ENCODE measurements at regions not wholly inside any gene's neighbourhood (a gene's known extent, or its start where the extent isn't known, plus 50 kb on each side); places are given as distances from the start of the nearest gene placed in this dataset.

DNA sequence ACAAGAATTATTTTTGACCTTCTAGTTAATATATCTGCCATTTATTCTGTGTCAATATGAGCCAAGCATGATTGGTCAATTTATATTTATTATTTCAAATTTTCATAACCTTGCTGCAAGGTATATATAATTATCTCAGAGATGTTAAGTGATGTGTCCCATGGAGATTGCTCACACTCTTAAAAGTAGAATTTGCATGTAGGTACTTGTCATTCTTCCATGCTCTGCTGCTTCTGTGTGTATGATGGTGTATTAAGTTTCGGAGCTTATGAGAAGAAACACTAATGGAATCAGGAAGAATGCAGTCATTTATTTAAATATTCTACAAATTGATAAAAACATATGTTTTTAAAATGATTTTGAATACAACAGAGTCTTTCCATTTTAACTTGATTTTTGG is 586.8 kb upstream of the MIR17HG start:
- H3K36me3 Mint-ChIP-seq: peaks cover 0 to 4% (median 0%) of the 10 kb centered on the region in 3 donors
- no peak overlapping the region for H3K4me3 Mint-ChIP-seq
- DNase-seq: no peak
- peaks cover 0 to 5% (median 0%) of the 10 kb centered on the region in 3 donors for H3K27me3 Mint-ChIP-seq (ENCODE audit: low read depth in 3 of 3)
- H3K4me1 Mint-ChIP-seq: no peaks in the 10 kb centered on the region
- peaks cover 4 to 42% (median 20%) of the 10 kb centered on the region in 6 donors for H3K9me3 Mint-ChIP-seq
- H3K27ac Mint-ChIP-seq: no peak overlapping the region

DNA sequence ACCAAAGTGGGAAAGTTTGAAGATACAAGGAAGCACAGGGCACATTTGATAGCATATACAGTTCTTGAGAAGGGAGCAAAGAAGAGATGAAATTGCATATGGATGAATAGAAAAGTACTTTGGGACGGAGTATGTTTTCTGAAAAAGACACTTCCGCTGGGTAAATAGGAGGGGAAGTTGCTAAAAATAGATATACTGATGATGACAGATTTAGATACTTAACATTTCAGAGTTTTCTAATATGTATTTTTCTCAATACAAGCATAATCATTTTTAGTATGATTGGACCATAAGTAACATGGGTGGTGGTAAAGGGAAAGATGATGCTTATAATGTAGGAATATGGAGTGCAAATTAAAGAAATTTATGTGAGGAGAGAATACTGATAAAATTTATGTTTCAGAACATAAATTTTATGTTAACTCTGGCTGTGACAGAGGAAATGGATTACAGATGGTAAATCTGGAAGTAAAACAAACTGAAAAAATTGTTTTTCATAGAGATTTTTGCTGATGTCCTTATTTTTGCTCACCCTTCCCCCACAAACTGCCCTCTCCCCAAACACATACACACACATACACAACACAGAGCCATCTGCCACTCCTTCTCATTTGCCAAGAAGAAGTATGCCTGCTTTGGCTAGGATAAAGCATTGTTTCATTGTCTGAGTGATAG is 583.9 kb upstream of the MIR17HG start:
- DNase-seq: no peak
- H3K9me3 Mint-ChIP-seq: peaks cover 6 to 28% (median 17%) of the 10 kb centered on the region in 6 donors
- no peaks in the 10 kb centered on the region for H3K4me1 Mint-ChIP-seq
- H3K27me3 Mint-ChIP-seq (ENCODE audit: low read depth in 3 of 3): peaks cover 0 to 5% (median 0%) of the 10 kb centered on the region in 3 donors
- H3K4me3 Mint-ChIP-seq: no peak overlapping the region
- H3K27ac Mint-ChIP-seq: no peak overlapping the region
- peaks cover 0 to 4% (median 0%) of the 10 kb centered on the region in 3 donors for H3K36me3 Mint-ChIP-seq

DNA sequence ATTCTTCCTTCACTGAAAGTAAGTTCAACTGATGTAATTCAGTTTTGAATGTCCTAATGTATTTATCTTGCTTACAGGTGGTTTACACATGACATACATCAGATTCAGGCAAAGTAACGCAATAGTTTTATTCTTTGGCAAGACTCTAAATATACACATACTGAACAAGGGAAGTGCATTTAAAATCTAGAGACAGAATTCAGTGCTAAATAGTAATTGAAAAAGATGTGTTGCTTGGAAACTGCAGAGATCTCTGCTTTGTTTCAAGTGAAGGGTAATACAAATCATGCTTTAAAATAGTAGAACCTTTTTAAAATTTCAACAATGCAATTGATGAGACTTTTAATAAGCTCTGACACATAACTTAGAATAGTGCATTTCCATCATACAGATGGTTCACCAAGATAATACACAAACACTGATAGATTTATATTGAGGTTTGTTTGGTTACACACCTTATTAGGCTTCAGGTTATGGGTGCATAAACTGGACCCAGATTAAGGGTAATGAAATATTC is 581.0 kb upstream of the MIR17HG start:
- H3K27ac Mint-ChIP-seq: no peak overlapping the region
- H3K4me3 Mint-ChIP-seq: no peak overlapping the region
- peaks cover 8 to 30% (median 13%) of the 10 kb centered on the region in 6 donors for H3K9me3 Mint-ChIP-seq
- H3K27me3 Mint-ChIP-seq (ENCODE audit: low read depth in 3 of 3): peaks cover 0 to 5% (median 0%) of the 10 kb centered on the region in 3 donors
- peaks cover 0 to 4% (median 0%) of the 10 kb centered on the region in 3 donors for H3K36me3 Mint-ChIP-seq
- no peaks in the 10 kb centered on the region for H3K4me1 Mint-ChIP-seq
- no peak for DNase-seq

DNA sequence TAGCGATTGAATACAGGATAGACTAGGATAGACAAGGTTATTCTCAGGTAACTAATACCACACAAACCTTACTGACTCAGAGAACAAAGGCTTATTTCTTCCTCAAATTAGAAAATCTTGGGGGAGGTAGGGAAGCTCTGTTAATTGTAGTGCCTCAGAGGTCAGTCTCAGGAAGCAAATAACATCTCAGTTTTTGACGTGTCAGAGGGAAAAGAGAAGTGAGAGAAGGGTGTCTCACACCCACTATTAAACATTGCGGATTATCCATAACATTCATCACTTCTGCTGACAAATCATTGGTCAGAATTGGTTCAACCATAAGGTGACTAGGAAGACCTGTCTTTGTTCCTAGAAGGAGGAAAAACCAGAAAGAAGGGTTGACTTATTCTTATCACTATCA is 579.4 kb upstream of the MIR17HG start:
- H3K36me3 Mint-ChIP-seq: no peaks in the 10 kb centered on the region
- H3K27ac Mint-ChIP-seq: no peak overlapping the region
- no peaks in the 10 kb centered on the region for H3K27me3 Mint-ChIP-seq (ENCODE audit: low read depth in 3 of 3)
- H3K4me1 Mint-ChIP-seq: no peaks in the 10 kb centered on the region
- no peak for DNase-seq
- H3K9me3 Mint-ChIP-seq: peaks cover 4 to 32% (median 9%) of the 10 kb centered on the region in 6 donors
- no peak overlapping the region for H3K4me3 Mint-ChIP-seq

DNA sequence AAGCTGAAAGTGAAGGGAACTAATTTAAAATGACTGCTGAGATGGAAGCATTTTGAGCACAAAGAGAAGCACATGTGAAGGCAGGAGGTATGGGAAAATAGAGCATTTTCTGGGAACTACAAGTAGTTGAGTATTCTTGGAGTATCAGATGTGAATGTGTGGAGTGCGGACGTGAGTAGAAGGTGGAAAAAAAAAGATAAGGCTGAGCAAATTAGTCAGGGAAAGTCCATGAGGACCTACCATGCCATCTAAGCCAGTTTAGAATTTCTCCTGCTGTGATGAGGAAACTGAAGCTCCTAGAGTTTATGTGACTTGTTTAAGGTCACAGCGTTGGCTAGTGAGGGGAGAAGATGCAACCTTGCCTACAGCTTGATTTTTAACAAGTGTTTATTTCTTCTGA is 578.1 kb upstream of the MIR17HG start:
- H3K36me3 Mint-ChIP-seq: no peaks in the 10 kb centered on the region
- H3K27ac Mint-ChIP-seq: no peak overlapping the region
- peaks cover 4 to 34% (median 9%) of the 10 kb centered on the region in 6 donors for H3K9me3 Mint-ChIP-seq
- DNase-seq: no peak
- H3K4me1 Mint-ChIP-seq: no peaks in the 10 kb centered on the region
- no peaks in the 10 kb centered on the region for H3K27me3 Mint-ChIP-seq (ENCODE audit: low read depth in 3 of 3)
- H3K4me3 Mint-ChIP-seq: no peak overlapping the region

DNA sequence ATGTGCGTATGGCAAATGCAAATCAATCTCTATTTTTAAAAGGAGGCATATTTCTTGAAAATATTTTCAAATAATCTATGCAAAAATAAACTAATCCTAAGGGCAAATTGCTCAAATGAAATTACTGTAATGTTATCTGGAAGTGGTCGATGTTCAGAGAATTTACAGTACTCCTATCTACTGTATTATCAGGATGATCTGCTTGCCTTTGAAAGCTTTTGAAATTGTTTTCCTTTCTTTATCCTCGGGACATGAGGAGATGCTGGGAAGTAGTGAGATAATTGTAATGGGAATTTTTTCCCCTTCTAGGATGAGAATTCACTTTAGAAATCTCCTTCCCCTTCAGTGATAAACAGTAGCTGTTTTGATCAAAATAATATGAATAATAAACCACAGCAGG is 577.2 kb upstream of the MIR17HG start:
- Mint-ChIP-seq H3K36me3 (no peaks in the 10 kb centered on the region), H3K27ac (no peak overlapping the region), H3K9me3 (peaks cover 4 to 40% (median 11%) of the 10 kb centered on the region in 6 donors), H3K27me3 (ENCODE audit: low read depth in 3 of 3) (no peaks in the 10 kb centered on the region), H3K4me3 (no peak overlapping the region), H3K4me1 (no peaks in the 10 kb centered on the region)
- DNase-seq: no peak

DNA sequence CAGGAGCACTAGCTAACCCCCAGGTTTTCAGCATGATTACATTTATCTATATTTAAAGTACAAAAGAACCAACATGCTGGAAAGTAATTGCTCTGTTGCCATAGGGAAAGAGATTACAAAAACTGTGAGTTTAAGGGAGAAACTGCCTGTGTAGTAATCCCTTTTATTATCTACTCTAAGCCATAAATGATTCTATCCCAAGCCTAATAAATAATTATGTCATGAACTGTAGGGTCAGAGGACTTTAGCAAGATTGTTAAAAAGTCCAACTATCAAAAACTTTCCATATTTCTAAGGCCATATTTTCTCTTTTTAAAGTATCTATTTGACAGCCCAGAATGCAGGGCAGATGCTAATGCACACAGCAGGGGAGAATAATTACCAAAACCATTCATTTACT is 573.8 kb upstream of the MIR17HG start:
- peaks cover 4 to 38% (median 11%) of the 10 kb centered on the region in 6 donors for H3K9me3 Mint-ChIP-seq
- no peak for DNase-seq
- H3K36me3 Mint-ChIP-seq: peaks cover 0 to 4% (median 0%) of the 10 kb centered on the region in 3 donors
- no peaks in the 10 kb centered on the region for H3K27me3 Mint-ChIP-seq (ENCODE audit: low read depth in 3 of 3)
- no peaks in the 10 kb centered on the region for H3K4me1 Mint-ChIP-seq
- no peak overlapping the region for H3K4me3 Mint-ChIP-seq
- H3K27ac Mint-ChIP-seq: no peak overlapping the region

DNA sequence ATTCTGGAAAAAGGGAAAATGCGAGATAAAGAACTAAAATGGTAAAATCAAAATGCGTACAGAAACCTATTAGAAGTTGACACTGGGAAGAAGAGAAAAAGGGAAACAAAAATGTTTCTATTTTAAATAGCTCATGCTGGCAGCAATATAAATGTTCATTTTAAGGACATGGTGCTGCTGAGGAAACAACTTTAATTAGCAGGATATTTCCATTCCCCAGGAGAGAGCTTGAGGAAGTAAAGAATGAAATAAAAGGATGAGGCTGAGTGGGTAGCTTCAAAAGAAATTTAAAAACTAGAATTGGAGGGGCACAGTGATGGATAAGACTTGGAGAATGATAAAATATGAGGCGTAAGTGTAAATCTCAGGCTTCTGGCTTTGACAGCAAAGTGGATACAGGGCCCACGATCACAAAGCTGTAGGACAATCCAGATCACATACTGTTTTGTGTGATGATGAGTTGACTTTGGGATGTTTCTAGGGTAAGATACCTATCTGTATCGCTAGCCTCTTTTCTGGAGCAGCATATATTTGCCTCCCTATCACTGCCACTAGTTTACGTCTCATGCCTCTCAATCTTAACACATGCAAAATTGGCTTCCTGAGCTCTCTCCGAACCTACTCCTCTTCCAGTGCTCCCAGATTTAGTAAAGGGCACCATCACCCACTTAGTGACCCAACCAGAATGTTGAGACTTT is 571.3 kb upstream of the MIR17HG start:
- Mint-ChIP-seq H3K9me3 (peaks cover 6 to 32% (median 9%) of the 10 kb centered on the region in 6 donors), H3K4me3 (no peak overlapping the region), H3K27ac (no peak overlapping the region), H3K36me3 (peaks cover 0 to 4% (median 0%) of the 10 kb centered on the region in 3 donors), H3K4me1 (no peaks in the 10 kb centered on the region), H3K27me3 (ENCODE audit: low read depth in 3 of 3) (no peaks in the 10 kb centered on the region)
- no peak for DNase-seq

DNA sequence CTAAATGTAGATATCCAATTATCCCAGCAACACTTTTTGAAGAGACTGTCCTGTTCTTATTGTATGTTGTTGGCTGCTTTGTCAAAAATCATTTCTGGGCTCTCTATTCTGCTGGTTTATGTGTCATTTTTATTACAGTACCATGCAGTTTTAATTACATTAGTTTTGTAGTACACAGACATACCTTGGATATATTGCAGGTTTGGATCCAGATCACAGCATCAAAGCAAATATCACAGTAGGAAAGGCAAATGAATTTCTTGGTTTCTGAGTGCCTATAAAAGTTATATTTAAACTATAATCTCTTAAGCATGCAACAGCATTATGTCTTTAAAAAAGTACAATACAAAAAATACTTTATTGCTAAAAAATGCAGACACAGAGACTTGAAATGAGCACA is 564.2 kb upstream of the MIR17HG start:
- Mint-ChIP-seq H3K27ac (no peak overlapping the region), H3K4me1 (no peaks in the 10 kb centered on the region), H3K27me3 (ENCODE audit: low read depth in 3 of 3) (peaks cover 0 to 2% (median 0%) of the 10 kb centered on the region in 3 donors), H3K4me3 (no peak overlapping the region), H3K36me3 (no peaks in the 10 kb centered on the region), H3K9me3 (peaks cover 2 to 16% (median 13%) of the 10 kb centered on the region in 6 donors)
- DNase-seq: no peak

DNA sequence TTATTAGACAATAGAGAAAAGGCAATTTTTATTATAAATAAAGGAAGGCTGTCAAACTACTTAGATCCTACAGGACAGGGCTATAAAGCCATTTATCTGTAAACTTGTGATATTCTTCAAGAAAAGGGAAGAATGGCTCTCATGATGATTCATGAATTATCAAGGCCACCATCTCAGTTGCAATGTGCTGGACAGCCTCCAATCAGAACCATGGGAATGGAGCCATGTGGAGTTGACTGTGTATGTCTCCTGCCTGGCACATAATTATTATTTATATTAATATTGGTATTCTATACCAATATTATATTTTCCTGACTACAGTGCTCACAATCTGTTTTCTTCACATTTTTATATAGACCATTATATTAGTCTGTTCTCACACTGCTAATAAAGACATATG is 560.5 kb upstream of the MIR17HG start:
- DNase-seq: no peak
- Mint-ChIP-seq H3K9me3 (peaks cover 2 to 19% (median 14%) of the 10 kb centered on the region in 6 donors), H3K27ac (no peak overlapping the region), H3K27me3 (ENCODE audit: low read depth in 3 of 3) (peaks cover 0 to 2% (median 0%) of the 10 kb centered on the region in 3 donors), H3K36me3 (no peaks in the 10 kb centered on the region), H3K4me3 (no peak overlapping the region), H3K4me1 (no peaks in the 10 kb centered on the region)

DNA sequence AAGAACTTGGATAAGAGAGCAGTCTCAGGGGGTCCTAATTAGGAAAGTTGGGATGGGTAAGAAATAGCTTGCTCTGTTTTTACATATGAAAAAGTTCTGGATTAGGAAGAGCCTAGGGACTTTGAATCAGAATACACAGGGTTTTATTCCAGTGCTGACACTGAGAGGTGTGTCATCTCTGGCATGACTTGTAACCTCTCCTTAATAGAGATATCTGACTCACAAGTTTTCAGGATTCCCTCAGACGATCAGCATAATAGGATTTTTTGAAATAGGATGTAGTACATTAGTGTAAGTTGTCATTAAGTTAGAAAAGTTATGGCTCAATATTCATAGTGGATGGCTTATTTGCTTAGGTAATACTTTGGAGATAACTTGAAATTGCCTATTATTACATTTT is 555.2 kb upstream of the MIR17HG start:
- Mint-ChIP-seq H3K4me1 (no peaks in the 10 kb centered on the region), H3K9me3 (peaks cover 2 to 20% (median 7%) of the 10 kb centered on the region in 6 donors), H3K27ac (no peak overlapping the region), H3K4me3 (no peak overlapping the region), H3K36me3 (no peaks in the 10 kb centered on the region), H3K27me3 (ENCODE audit: low read depth in 3 of 3) (peaks cover 0 to 3% (median under 1%) of the 10 kb centered on the region in 3 donors)
- DNase-seq: no peak

DNA sequence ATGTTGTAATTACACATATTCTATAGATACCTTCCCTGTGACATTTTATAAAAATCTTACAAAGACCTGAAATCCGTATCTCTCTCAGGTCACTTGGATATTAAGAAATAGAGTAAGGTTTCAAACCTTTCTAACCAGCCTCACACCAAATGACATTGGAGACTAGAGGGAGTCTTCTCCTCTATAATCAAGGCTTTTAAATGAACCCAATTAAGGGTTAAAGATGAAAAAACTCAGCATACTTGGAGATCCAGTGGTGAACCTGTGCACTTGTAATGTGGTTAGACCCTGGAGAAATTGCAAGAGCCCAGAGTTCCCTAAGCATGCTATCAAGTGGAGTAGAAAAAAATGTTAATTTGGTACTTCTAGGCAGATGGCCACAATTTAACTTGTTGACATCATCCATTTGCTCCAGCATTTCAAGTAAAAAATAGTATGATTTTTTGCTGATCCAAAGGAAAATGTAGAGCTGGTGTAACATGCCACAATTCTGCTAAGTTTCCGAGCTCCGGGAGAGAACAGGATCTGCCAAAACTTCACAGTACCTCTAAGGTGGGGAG is 554.1 kb upstream of the MIR17HG start:
- Mint-ChIP-seq H3K4me3 (no peak overlapping the region), H3K27me3 (ENCODE audit: low read depth in 3 of 3) (peaks cover 0 to 3% (median 0%) of the 10 kb centered on the region in 3 donors), H3K9me3 (peaks cover 2 to 20% (median 6%) of the 10 kb centered on the region in 6 donors), H3K27ac (no peak overlapping the region), H3K36me3 (no peaks in the 10 kb centered on the region), H3K4me1 (no peaks in the 10 kb centered on the region)
- DNase-seq: no peak

DNA sequence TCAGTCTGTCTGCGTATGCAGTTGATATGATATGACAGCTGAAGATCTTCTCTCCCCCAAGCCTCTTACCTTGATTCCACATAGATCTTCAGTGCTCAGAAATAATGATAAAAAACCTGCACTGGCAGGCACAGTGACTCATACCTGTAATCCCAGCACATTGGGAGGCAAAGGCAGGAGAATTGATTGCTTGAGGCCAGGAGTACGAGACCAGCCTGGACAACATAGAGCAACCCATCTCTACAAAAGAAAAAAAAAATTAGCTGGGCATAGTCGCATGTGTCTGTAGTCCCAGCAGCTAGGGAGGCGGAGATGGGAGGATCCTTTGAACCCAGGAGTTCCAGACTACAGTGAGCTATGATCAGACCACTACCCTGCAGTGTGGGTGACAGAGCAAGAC is 551.0 kb upstream of the MIR17HG start:
- Mint-ChIP-seq H3K4me1 (no peaks in the 10 kb centered on the region), H3K36me3 (no peaks in the 10 kb centered on the region), H3K27ac (no peak overlapping the region), H3K27me3 (ENCODE audit: low read depth in 3 of 3) (peaks cover 0 to 3% (median 0%) of the 10 kb centered on the region in 3 donors), H3K9me3 (peaks cover 4 to 27% (median 7%) of the 10 kb centered on the region in 6 donors), H3K4me3 (no peak overlapping the region)
- DNase-seq: no peak

DNA sequence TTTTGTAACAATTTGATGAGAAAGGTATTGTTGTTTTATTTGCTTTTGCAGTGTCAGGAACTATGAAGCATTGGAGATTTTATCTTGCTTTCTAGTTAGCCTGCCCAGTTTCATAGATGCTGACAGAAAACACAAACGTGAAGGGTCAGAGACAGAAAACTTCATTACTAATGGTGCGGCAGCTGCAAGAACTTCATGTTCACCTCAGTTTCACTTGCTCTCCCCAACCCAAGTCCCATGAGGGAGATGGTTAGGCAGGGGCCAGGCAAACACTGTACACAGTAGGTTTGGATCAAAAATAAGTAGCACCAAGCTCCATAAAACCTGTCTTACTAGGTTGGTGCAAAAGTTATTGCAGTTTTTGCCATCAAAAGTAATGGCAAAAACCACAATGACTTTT is 550.2 kb upstream of the MIR17HG start:
- peaks cover 0 to 3% (median 0%) of the 10 kb centered on the region in 3 donors for H3K27me3 Mint-ChIP-seq (ENCODE audit: low read depth in 3 of 3)
- H3K9me3 Mint-ChIP-seq: peaks cover 3 to 21% (median 6%) of the 10 kb centered on the region in 6 donors
- no peaks in the 10 kb centered on the region for H3K36me3 Mint-ChIP-seq
- no peaks in the 10 kb centered on the region for H3K4me1 Mint-ChIP-seq
- no peak overlapping the region for H3K27ac Mint-ChIP-seq
- H3K4me3 Mint-ChIP-seq: no peak overlapping the region
- no peak for DNase-seq

Data from immature natural killer cell (primary cell).